SKM-1 (cell line): ENCODE measurements at regions not wholly inside any gene's neighbourhood (a gene's known extent, or its start where the extent isn't known, plus 50 kb on each side); places are given as distances from the start of the nearest gene placed in this dataset.
"Not testable (repeated sequence)": the region's sequence is repeated elsewhere in the genome, so short reads cannot be mapped to it uniquely, and the experiment has no call there.

Experiments
- DNase-seq: peaks from one replicate; lab custom pipeline; 2025; ENCODE audit not compliant: unreplicated experiment; lab: John Stamatoyannopoulos, UW

DNA sequence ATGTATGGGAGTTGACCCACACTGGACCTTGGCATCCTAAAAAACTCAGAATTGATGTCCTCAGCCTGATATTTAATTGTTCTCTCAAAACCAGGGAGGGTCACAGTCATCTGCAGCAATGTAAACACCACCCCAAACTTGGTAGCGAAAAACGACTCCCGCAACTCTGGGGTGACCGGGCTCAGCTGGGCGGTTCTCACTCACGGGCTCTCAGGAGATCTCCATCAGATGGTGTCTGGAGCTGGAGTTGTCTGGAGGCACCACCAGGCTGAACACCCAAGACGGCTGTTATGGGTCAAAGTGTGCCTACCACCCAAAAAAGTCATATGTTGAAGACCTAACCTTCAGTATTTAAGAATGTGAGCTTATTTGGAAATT lies 50.9 kb upstream of the NXT1 start:
- DNase-seq: no peak

DNA sequence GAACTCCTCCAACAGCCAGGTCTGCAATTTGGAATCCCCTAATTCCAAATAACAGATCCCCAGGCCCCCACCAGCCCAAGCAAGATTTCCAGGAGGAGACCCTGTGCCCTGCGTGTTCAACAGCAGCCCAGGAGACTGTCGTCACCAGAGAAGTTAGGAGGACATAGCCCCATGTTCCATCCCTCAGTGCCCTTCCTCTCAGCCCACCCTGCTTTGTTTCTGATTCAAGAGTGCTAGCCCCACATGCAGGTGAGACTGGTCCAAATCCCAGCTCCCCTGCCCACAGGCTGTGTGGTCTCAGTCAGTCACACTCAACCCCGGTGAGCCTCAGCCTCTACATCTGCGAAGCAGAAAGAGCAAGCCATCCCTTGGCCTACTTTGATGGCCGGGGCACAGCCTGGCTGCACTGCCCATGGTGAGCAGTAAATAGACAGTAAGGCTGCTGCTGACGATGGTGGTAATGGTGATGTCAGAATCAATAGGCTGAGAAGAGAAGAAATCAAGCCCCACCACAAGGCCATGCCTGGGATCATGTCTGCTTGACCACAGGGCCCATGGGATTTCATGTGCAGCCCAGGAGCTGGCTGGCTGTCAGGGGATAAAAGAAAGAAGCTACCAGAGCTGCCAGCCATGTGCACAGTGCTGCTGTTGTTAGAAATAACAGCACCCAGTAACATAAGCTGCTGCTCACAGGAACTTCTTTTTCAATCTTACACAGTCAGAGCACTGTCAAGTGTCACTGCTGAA lies 51.5 kb upstream of the NXT1 start:
- no peak for DNase-seq

DNA sequence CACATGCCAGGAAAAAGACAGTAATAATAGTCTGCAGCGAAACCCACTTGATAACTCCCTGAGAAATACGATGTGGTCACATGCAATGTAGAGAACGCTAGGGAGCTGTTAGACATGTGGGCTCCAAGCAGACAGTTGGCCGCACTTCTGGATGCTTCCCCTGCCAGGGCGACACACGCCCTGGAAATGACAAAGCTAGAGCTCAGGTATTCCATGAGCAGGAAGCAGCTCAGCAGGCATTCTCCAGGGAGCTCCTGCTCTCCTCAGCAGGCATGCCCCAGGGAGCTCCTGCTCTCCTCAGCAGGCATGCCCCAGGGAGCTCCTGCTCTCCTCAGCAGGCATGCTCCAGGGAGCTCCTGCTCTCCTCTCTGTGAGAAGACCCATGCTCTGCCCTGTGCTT lies 52.4 kb upstream of the NXT1 start:
- no peak for DNase-seq

DNA sequence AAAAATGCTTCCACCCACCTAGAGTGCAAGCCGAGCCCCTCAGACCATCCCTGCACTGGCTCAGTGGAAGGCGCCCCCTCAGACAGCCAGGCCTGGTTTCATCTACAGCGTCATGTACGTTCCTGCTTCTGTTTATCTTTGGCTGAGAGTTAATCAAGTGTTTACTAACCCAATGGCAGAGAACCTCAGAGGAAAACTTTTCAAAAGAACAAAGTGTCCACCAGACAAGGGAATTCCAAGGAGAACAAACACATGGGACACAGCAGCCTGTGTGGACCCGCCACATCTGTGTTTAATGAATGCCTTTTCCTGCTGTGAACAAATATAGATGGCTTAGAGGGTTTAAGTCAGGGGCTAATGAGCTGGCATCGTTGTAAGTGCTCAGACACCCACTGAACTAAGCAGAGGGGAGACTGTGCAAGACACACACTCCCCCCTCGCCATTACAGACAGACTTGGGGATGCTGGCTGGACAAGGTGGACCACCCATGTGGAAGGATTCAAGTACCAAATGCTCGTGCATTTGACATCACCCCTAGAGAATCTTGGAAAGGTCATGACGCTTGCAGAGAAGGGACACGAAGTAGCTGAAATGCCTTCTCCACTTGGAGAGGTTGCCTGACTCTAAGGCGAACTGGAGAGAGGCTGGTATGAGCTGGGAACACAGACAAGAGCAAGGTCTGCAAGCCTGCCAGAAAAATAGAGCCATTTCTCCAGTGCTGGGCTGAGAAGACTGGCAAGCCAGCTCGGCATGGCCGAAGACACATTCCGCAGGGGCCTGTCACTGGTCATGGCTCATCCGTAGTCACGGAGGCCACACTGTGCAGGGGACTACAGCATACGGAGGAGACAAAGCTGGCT lies 53.5 kb upstream of the NXT1 start:
- DNase-seq: no peak

DNA sequence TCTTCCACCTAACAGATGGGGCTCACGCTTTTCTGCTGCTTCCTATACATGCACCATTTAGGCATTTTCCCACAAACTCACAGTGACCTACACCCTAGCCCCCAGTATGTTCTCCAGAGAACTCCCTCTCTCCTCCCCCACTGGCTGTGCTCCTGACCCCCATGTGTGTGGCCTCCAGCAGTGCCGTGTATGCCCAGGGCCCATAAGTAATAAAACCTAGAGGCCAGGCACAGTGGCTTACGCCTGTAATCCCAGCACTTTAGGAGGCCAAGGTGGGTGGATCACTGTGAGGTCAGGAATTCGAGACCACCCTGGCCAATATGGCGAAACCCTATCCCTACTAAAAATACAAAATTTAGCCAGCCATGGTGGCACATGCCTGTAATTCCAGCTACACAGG lies 54.7 kb upstream of the NXT1 start:
- DNase-seq: no peak

DNA sequence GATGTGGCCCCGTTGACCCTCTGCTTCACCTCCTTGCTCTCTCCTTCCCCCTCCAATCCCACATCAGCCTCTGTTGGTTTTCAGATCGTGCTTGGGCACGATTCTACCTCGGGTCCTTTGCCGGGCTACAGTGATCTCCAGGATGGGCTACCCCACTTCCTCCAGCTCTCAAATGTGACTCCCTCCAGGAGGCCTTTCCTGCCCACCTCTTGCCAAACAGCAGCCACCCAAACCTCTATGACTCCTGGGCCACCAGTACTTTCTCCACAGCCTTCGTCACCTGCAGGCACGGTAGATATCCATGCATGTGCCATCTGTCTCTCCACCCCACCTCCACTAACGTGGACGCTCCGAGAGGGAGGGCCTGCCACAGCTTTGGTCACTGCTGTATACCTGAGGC lies 55.9 kb upstream of the NXT1 start:
- no peak for DNase-seq

DNA sequence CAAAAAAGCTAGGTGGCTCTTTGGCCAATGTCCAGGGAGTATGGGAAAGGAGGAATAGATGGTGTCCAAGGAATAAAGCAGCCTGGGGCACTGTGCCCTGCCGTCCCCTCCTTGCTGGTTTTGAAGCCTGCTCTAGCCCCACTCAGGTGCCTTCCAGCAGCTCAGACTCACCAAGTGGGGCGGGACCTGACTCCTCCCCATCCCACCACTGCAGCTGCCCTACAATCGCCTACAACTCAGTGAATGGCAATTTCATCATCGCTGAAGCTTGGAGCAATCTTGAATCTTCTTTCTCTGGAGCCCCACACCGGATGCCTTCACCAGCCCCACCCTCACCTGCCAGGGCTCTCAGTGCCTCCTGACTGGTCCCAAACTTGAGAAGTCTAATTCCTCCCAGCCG lies 56.4 kb upstream of the NXT1 start:
- DNase-seq: no peak

DNA sequence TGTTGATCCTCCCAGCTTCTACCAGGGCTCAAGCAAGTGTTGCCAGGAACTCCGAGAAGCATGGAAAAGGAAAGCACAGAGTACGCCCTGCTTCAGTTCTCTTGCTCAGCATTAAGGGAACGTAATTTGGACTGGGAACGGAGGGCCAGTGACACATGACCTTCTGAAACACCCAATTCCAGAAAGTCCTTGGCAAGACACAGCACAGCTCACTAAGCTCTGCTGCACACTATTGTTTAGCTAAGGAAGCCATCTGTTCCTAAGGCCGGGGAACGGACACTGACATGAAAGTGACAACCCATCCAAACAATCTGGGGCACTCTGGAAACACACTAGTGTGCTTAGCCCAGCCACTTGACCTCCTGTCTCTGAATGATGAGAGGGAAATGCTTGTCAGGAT lies 56.9 kb upstream of the NXT1 start:
- DNase-seq: no peak

DNA sequence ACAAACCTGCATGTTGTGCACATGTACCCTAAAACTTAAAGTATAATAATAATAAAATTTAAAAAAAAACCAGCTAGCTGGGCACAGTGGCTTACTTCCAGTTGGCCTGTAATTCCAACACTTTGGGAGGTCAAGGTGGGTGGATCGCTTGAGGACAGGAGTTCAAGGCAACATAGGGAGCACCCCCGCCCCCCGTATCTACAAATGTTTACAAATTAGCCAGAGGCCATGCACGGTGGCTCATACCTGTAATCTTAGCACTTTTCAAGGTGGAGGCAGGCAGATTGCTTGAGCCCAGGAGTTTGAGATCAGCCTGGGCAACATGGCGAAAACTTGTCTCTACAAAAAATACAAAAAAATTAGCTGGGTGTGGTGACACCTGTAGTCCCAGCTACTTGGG lies 58.3 kb upstream of the NXT1 start:
- DNase-seq: not testable (repeated sequence)

DNA sequence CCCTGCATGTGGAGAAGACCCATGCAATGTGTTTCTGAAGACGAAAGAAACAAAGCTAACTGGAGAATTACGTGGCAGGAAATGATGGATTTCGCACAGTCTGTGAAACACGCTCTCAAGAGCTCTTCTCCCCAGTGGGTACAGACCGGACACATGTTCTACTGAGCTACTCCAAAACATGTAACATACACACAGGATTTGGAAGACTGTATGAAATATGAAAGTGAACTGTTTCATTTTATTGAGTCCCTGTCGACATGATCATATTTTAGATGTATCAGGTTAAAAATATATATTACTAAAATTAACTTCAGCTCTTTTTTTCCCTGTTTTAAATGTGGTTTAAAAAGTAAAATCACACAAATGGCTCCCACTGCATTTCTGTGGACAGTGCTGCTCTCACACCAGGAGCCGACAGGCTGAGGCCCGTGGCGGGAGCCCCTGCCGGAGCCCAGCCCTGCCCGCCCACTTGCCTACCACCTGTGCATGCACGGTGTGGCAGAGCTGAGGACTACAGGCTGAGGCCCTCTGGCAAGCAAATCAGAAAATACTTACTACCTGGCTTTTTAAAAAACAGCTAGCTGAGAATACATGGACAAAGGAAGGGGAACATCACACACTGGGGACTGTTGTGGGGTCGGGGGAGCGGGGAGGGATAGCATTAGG lies 58.9 kb upstream of the NXT1 start:
- DNase-seq: no peak

DNA sequence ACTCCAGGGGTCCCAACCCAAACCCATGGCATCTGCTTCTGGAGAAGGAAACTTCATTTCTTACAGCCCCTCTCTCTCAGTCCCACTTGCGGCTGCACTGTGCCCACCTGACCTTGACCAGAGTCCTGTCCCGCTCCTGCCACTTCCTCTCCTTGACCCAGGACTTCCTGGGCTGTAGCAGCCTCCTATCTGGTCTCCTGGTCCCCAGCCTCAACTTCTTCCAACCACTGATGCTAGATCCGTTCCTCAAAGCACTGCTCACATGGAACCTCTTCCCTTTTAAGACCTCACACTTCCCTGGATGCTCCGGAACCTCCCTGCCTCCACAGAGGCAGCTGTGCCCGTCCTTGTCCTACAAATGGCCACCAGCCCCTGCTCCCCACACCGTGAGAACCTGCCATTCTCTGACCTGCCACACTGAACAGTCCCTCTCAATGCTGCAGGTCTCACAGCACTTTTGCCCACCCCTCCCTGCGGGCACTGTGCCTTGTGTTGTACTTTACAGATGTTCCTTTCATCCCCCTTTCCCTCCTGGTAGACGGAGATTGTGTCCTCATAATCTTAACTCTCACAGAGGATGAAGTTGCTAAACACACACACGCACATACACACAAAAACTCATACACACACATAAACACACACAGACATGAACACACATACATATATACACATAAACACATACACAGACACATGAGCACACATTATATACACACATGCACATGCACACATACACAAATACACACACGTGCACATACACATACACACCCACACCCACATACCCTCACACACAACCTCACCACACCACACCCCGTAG lies 59.6 kb upstream of the NXT1 start:
- no peak for DNase-seq

DNA sequence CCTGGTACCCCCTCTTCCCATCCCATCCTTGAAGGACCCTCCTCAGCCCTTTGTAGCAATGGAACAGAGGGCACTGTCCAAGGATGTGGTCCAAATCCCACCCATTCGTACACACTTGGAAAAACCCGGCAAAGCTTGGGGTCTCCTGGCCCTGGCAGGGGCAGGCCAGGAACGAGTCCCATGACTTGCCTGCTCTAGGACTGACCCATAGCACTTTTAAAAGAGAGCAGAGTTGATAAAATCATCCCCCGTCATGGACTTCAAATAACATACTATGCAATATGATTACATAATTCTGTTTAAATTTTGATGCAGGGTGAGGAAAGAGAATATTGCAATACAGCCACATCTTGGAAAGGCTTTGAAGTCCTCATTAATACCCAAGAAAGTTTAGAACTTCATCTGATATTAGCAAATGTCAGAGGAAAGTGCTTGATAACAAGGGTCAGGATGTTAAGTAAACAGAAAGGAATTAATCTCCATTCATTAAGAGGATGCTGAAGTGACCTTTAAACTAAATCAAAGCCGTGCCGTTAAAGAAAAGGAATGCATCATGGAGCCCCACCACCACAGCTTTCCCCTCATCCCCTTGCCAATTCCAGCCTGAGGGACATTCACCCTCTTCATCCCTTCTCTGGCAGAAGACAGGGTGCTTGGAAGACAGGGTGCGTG lies 60.7 kb upstream of the NXT1 start:
- no peak for DNase-seq

DNA sequence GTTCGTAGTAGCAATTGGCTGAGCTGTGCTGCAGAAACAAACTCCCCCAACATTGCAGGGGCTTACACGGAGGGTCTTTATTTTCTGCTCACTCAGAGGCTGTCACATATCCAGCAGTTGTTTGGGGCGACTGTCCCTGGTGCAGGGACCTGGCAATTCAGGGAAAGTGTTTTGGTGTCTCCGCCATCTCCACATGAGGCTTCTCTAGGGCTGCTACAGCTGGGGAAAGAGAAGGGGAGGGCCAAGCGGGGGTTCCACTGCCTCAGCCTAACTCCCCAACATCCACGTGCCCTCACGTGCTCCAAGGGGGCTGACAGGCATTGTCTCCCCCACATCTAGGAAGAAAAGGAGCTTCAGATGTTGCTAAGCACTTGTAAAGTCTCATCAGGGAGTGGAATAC lies 61.3 kb upstream of the NXT1 start:
- DNase-seq: no peak

DNA sequence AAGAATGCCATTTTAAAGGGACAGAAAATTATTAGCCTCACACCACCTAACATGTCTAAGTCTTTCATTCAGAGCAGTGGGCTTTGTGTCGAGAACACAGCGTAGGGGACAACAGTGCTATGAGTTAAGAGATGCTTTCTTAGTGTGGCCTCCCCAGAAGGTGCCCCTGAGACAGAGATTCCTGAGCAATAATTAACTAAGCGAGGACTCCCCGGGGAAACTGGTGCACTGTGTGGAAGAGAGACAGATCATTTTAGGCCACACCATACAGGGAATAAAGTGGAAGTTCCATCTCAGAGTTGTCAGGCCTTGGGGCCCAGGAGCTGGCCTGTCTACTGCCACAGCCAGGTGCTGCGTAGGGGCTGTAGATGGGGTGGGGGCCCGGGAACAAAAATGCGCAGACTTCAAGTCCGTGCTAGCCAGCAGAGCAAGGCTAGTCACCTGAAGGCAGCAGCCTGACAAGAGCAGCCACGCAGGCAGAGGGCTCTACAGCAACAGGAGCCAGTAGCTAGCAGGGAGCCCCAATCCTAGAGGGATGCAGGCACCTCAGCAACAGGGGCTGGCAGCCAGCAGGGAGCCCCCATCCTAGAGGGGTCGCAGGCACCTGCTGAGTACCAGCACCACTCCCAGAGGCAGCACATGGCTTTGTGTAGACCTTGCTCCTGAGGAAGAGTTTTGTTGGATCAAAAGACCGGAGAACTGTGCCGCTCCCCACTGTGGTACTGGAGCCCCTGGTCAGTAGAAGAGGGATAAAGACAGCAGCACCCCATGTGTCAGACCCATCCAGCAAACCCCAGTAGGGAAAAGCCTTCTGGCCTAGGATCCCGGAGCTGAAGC lies 63.0 kb upstream of the NXT1 start:
- no peak for DNase-seq

DNA sequence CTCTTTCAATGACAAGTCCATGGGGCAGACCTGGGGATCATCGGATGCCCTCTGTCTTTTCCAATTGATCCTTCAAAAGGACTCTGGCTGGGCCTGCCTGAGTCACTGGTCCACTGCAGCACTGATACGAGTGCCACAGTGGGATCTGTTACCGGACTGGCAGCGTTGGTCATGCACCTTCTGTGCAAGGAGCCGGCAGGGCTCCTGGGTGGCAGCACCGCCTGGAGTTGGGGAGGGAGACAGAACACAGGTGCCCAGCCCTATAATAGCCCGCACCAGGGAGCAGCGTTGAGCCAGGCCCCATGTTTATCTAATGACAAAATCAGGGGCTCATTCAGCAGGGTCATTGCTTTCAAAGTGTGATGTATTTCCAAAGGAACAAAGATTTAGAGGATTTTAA lies 64.2 kb upstream of the NXT1 start:
- no peak for DNase-seq

DNA sequence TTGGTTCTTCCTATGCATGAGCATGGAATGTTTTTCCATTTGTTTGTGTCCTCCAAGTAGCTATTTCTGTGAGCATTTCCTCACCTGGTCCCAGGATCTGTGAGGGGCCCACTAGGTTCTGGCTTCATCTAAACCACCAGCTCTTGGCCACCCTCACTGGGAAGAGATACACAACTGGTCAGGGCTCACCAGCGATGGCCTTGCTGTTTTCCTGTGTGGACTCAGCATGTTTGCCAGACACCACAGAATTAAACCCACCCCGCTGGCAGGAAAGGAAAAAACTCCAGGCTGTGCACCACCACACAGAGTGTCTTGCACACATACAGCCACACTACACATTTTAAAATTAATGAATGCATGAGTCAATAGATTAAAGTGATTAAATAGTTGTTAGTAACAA lies 65.1 kb upstream of the NXT1 start:
- DNase-seq: no peak

DNA sequence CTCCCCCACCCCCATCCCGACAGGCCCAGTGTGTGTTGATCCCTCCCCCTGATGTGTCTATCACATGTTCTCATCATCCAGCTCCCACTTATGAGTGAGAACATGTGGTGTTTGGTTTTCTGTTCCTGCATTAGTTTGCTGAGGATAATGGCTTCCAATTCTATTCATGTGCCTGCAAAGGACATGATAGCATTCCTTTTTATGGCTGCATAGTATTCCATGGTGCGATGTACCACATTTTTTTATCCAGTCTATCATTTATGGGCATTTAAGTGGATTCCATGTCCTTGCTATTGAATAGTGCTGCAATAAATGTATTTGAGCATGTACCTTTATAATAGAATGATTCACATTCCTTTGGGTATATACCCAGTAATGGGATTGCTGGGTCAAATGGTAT lies 66.6 kb upstream of the NXT1 start:
- DNase-seq: no peak

DNA sequence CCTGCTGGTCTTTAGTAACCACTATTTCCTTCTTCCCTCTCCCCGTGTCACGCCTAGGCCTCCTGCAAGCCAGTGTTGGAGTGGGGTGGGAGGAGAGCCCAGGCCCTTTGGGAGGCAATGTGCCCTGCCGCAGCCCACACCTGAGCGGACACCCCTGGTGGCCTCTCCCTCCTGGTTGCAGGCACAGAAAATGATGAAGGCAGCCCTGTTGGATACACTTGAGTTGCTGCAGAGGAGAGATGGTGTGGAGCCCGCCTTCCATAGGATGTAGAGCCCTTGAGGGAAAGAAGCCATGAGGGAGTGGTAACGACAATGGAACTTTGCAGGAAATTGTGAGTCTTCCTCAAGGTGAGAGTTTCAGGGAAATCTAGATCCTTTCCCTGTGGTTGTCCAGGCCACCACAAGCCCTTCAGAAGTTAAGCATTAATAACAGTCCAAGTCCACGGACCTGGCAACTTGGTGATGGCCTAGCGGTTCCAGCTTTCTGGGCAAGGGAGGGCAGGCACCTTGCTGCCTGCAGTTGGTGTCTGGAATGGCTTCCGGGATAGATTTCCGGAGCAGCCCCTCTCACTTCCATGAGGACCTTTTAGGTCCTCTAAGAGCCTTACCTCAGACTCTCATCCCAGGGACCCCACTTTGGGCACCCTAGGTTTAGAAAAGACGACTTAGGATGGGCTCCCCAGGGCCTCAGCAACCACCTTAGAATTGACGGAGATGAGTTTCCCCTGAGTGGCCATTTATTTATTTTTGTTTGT lies 67.3 kb upstream of the NXT1 start:
- no peak for DNase-seq

DNA sequence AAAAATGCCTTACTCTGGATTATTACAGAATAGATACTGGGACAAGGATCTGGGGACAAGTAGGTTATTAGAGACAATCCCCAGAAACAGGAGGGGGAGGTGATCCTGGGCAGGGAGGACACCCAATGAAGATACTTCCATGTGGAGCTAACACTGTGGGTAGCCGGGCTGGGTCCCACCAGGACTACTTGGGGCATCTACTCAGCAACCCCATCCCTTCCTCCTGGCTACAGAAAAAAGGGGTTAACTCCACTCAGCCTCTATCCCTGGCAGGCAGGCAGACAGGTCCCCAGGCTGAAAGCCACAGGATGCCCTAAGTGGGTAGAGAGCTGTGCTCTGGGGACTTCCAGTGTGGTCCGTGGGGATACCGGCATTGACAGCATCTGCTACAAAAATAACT lies 68.0 kb upstream of the NXT1 start:
- DNase-seq: no peak
